Kidney (tissue), 13 donors: ENCODE measurements at regions not wholly inside any gene's neighbourhood (a gene's known extent, or its start where the extent isn't known, plus 50 kb on each side); places are given as distances from the start of the nearest gene placed in this dataset.

Experiments
- DNase-seq, 5 donors: peaks; one replicate each; pipeline ENCODE4 v3.0.0-alpha.2; 2013 to 2020
- FAIRE-seq: peaks from 2 replicates; lab custom pipeline; 2012; peaks lifted over from hg19 to GRCh38; lab: Jason Lieb, UNC
- H3K27ac ChIP-seq, 2 donors: one replicate each; pipeline ENCODE4 v1.7.0; 2013; ENCODE audit warnings: low read depth in 2 of 2, low read length in 2 of 2, inconsistent platforms in 1 of 2
- H3K27me3 ChIP-seq: one replicate; pipeline ENCODE4 v1.7.1; 2013; ENCODE audit warnings: low read length, inconsistent platforms; ENCODE audit not compliant: control insufficient read depth, insufficient read depth
- H3K36me3 ChIP-seq, 3 donors: one replicate each; pipeline versions ENCODE4 v1.7.0 to v1.7.1; 2013; ENCODE audit warnings: low read length in 3 of 3, control low read depth in 1 of 3, inconsistent platforms in 1 of 3; ENCODE audit not compliant: insufficient read depth in 3 of 3, control insufficient read depth in 2 of 3
- H3K4me1 ChIP-seq, 3 donors: one replicate each; pipeline versions ENCODE4 v1.7.0 to v1.7.1; 2013; ENCODE audit warnings: low read length in 3 of 3, inconsistent platforms in 1 of 3, low read depth in 1 of 3; ENCODE audit not compliant: control insufficient read depth in 2 of 3, insufficient read depth in 2 of 3
- H3K4me3 ChIP-seq, 3 donors: one replicate each; pipeline versions ENCODE4 v1.7.0 to v1.8.1; 2013; ENCODE audit warnings: low read length in 3 of 3, control low read depth in 1 of 3, inconsistent platforms in 1 of 3
- H3K9ac ChIP-seq, 3 donors: one replicate each; pipeline versions ENCODE4 v1.7.0 to v1.7.1; 2013; ENCODE audit warnings: low read length in 3 of 3, control low read depth in 1 of 3, inconsistent platforms in 1 of 3
- H3K9me3 ChIP-seq, 3 donors: one replicate each; pipeline versions ENCODE4 v1.7.0 to v1.7.1; 2013; ENCODE audit warnings: low read length in 3 of 3, control low read depth in 1 of 3, inconsistent platforms in 1 of 3; ENCODE audit not compliant: control insufficient read depth in 2 of 3, insufficient read depth in 1 of 3
- intact Hi-C: fragments of 100-400 bp; cut with DNase I; formaldehyde crosslinking; loops from one replicate; pipeline ENCODE4 v1.11.1; 2022
- TF ChIP-seq, protein P1 (sequence below): IDR thresholded peaks from 3 replicates; pipeline ENCODE4 v1.5.1; 2012; ENCODE audit warnings: mild to moderate bottlenecking, moderate library complexity, borderline replicate concordance; ENCODE audit not compliant: insufficient read depth; ENCODE audit errors: extremely low read depth
- donor health status: control.
- donor health status: control.
- donor health status: control.
- donor health status: control.
- donor health status: control.
- donor health status: DM: yes; HTN: yes; CAD: no.
- donor health status: Normal renal cell carcinoma (clear cell type).

DNA sequence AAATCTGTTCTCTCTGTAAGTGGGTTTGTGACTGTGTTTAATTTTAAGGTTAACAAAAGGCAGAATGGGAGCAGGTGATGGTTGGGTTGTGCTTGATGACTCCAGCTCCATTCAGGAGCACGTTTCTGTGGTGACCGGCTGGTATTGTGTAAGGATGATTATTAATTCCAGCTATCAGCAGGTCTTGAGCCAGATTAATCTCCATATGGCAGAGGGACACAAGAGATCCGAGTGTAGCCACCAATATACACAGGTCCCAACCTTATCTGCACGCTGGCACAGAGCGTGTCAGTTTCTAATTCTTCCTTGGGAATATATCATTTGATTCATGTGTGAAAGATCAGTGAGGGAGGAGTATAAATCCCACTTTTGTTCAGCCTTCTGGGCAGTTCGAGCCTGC, 199.0 kb upstream of the DCC start:
- peaks cover 0 to 9% (median 0%) of the 10 kb centered on the region in 3 donors for H3K9me3 ChIP-seq
- H3K9ac ChIP-seq = no peak overlapping the region
- no peaks in the 10 kb centered on the region for H3K4me1 ChIP-seq
- no peak for FAIRE-seq
- no peak for DNase-seq
- H3K36me3 ChIP-seq = no peaks in the 10 kb centered on the region
- intact Hi-C loops = no loop called here
- no peak overlapping the region for H3K4me3 ChIP-seq
- H3K27ac ChIP-seq = no peak overlapping the region
- no peaks in the 10 kb centered on the region for H3K27me3 ChIP-seq
- TF ChIP-seq, protein P1, sequence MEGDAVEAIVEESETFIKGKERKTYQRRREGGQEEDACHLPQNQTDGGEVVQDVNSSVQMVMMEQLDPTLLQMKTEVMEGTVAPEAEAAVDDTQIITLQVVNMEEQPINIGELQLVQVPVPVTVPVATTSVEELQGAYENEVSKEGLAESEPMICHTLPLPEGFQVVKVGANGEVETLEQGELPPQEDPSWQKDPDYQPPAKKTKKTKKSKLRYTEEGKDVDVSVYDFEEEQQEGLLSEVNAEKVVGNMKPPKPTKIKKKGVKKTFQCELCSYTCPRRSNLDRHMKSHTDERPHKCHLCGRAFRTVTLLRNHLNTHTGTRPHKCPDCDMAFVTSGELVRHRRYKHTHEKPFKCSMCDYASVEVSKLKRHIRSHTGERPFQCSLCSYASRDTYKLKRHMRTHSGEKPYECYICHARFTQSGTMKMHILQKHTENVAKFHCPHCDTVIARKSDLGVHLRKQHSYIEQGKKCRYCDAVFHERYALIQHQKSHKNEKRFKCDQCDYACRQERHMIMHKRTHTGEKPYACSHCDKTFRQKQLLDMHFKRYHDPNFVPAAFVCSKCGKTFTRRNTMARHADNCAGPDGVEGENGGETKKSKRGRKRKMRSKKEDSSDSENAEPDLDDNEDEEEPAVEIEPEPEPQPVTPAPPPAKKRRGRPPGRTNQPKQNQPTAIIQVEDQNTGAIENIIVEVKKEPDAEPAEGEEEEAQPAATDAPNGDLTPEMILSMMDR = no peak

DNA sequence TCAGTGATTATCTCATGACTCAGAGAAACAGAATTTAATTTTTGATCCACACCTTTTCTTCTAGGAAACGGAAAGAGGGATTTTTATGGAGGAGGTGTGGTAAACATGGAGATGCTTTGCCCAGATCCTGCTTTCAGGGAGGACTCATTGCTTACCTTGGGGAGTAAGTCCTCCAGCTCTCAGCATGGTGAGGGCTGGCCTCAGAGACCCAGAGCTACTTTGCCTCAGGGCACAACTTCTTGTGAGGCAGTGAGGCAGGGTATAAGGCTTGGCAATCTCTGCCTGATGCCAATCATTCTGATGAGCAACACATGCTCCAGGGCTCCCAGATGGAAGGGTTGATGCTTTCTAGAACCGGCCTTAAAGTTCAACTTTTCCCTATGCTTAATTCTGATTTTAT, 189.9 kb upstream of the DCC start:
- no peaks in the 10 kb centered on the region for H3K27me3 ChIP-seq
- DNase-seq = no peak
- no peak overlapping the region for H3K4me3 ChIP-seq
- no peaks in the 10 kb centered on the region for H3K4me1 ChIP-seq
- no peak overlapping the region for H3K27ac ChIP-seq
- H3K9ac ChIP-seq = no peak overlapping the region
- H3K9me3 ChIP-seq = peaks cover 0 to 6% (median 0%) of the 10 kb centered on the region in 3 donors
- H3K36me3 ChIP-seq = no peaks in the 10 kb centered on the region
- no peak for FAIRE-seq
- intact Hi-C loops = no loop called here
- TF ChIP-seq, protein P1 = no peak

DNA sequence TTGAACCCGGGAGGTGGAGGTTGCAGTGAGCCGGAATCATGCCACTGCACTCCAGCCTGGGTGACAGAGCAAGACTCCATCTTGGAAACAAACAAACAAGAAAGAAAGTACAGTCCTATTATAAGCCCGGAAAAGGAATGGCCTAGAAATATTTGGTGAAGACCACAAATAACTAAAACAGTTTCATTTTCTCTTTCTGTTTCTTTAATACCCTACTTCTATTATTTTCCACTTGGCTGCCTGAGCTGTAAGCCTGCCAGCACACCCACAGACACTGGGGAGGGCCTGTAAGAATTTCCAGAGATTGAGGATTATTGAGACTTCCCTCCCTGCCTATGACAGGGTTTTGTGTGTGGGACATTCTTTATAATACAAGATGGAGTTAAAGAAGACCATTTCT, 188.0 kb upstream of the DCC start:
- TF ChIP-seq, protein P1 = no peak
- no peak overlapping the region for H3K9ac ChIP-seq
- no peak for DNase-seq
- no peaks in the 10 kb centered on the region for H3K4me1 ChIP-seq
- no peak overlapping the region for H3K27ac ChIP-seq
- H3K36me3 ChIP-seq = no peaks in the 10 kb centered on the region
- intact Hi-C loops = no loop called here
- FAIRE-seq = no peak
- no peaks in the 10 kb centered on the region for H3K27me3 ChIP-seq
- peaks cover 0 to 6% (median 0%) of the 10 kb centered on the region in 3 donors for H3K9me3 ChIP-seq
- H3K4me3 ChIP-seq = no peak overlapping the region

DNA sequence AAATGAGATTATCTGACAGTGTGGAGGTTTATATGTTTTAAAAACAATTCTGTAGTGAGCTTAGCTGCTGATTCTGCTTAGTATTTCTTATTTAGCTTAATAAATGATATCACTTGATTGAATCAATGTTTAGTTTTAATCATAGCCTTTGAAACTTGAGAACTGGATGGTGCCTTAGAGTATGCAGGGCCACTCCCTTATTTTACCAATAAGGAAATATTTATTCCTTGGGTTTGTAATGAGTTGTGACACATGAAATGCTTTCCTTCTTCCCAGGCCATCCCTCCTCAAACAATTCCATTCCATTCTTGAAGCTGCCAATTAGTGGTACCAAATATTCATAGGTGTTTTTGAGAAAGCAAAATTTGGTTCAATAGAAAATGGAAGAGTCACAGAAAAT, 183.8 kb upstream of the DCC start:
- intact Hi-C loops = no loop called here
- Histone ChIP-seq H3K27ac (no peak overlapping the region), H3K27me3 (no peaks in the 10 kb centered on the region), H3K9ac (no peak overlapping the region), H3K36me3 (no peaks in the 10 kb centered on the region), H3K4me3 (no peak overlapping the region), H3K9me3 (no peaks in the 10 kb centered on the region), H3K4me1 (no peaks in the 10 kb centered on the region)
- FAIRE-seq (no peak), DNase-seq (no peak)
- TF ChIP-seq, protein P1 = no peak
